ENCODE measurements at regions not wholly inside any gene's neighbourhood (a gene's known extent, or its start where the extent isn't known, plus 50 kb on each side); places are given as distances from the start of the nearest gene placed in this dataset.

DNA sequence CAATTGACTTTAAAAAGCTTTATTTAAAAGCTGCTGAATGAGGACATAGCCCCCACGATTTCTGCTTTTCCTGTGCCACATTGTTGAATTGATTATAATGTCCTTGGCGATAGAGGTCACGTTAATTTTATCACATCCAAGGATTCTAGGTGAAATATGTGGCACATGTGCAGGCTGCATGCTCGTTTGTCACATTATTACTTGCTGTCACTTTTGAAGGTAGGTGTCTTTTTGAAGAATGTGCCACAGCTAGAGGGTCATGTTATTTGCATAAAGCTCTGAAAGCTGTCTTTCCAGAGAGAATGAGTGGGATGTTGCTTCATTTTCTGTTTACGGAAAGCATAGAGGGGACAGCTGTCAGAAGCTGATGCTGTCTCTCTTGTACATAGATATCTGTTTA lies 927.6 kb upstream of the ATXN8OS start:
- DNase-seq = no peak
- Mint-ChIP-seq H3K27ac (no peak overlapping the region), H3K36me3 (ENCODE audit: low read depth) (no peaks in the 10 kb centered on the region), H3K4me3 (no peak overlapping the region), H3K27me3 (ENCODE audit: insufficient read depth) (no peaks in the 10 kb centered on the region), H3K4me1 (ENCODE audit: low read depth) (no peaks in the 10 kb centered on the region), H3K9me3 (peaks cover 23% of the 10 kb centered on the region)
- TF ChIP-seq CTCF (IDR thresholded peaks at IDR 0.05) = no peak

GRCh38 chr13:69178000-69178399 lies 929.6 kb upstream of the ATXN8OS start:
- no peaks in the 10 kb centered on the region for H3K4me1 Mint-ChIP-seq (ENCODE audit: low read depth)

DNA sequence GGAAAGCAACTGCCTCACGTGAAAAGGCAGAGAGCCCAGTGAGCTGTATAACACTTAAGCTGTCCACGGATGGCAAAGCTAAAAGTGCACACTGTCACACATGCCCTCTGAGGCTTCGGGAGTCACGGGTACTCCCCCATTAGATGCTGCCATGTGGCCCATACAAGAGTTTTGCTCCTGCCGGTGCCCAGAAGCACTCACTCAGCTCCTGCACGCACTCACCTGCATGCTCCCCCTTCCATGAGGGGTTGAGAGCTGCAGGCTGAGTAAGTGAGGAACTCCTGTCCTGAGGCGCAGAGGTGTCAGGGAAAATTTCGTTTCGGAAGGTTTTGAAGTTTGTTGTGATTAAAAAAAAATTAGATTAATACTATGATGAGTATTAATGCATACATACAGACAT lies 939.2 kb upstream of the ATXN8OS start:
- no peak overlapping the region for H3K27ac Mint-ChIP-seq
- peaks cover 4% of the 10 kb centered on the region; the same call in 1 of the 2 replicates for H3K9me3 Mint-ChIP-seq
- H3K4me3 Mint-ChIP-seq = no peak overlapping the region
- H3K36me3 Mint-ChIP-seq (ENCODE audit: low read depth) = no peaks in the 10 kb centered on the region
- no peaks in the 10 kb centered on the region for H3K4me1 Mint-ChIP-seq (ENCODE audit: low read depth)
- TF ChIP-seq CTCF (IDR thresholded peaks at IDR 0.05) = no peak
- no peaks in the 10 kb centered on the region; the same call in 1 of the 2 replicates for H3K27me3 Mint-ChIP-seq (ENCODE audit: insufficient read depth)
- no peak for DNase-seq

More at GRCh38 chr13:69178000-69178399, 929.6 kb upstream of the ATXN8OS start:
- no peak for TF ChIP-seq CTCF (IDR thresholded peaks at IDR 0.05)
- Mint-ChIP-seq H3K27me3 (ENCODE audit: insufficient read depth) (no peaks in the 10 kb centered on the region), H3K36me3 (ENCODE audit: low read depth) (no peaks in the 10 kb centered on the region), H3K4me3 (no peak overlapping the region), H3K9me3 (peaks cover 7% of the 10 kb centered on the region; the same call in 1 of the 2 replicates), H3K27ac (no peak overlapping the region)
- DNase-seq = no peak

GRCh38 chr13:69155136-69155535 lies 952.5 kb upstream of the ATXN8OS start:
- DNase-seq = no peak
- Mint-ChIP-seq H3K9me3 (peaks cover 14% of the 10 kb centered on the region; the same call in 1 of the 2 replicates), H3K27ac (no peak overlapping the region), H3K4me3 (no peak overlapping the region), H3K27me3 (ENCODE audit: insufficient read depth) (no peaks in the 10 kb centered on the region), H3K36me3 (ENCODE audit: low read depth) (no peaks in the 10 kb centered on the region), H3K4me1 (ENCODE audit: low read depth) (no peaks in the 10 kb centered on the region)
- TF ChIP-seq CTCF (IDR thresholded peaks at IDR 0.05) = no peak

DNA sequence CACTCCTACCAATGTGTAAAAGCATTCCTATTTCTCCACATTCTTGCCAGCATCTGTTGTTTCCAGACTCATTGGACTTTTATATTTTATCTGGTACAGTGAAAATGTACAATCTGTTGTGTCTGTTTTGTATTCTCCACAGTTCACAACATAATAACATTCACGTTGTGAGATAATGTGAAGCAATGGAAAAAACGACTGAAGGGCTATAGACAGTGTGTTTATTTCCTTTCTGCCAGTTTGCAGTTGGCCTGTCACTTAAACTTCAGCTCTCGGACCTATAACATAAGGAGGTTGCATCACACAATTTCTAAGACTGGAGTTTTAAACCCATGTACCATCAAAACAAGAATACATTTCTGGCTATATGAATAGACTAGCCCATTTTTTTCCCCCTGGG lies 965.5 kb upstream of the ATXN8OS start:
- Mint-ChIP-seq H3K9me3 (peaks cover 18% of the 10 kb centered on the region), H3K27me3 (ENCODE audit: insufficient read depth) (peaks cover 1% of the 10 kb centered on the region; the same call in 1 of the 2 replicates), H3K4me1 (ENCODE audit: low read depth) (no peaks in the 10 kb centered on the region), H3K36me3 (ENCODE audit: low read depth) (no peaks in the 10 kb centered on the region), H3K4me3 (no peak overlapping the region), H3K27ac (no peak overlapping the region)
- no peak for DNase-seq
- no peak for TF ChIP-seq CTCF (IDR thresholded peaks at IDR 0.05)

GRCh38 chr13:69124996-69125395 lies 982.6 kb upstream of the ATXN8OS start:
- H3K4me3 Mint-ChIP-seq = no peak overlapping the region
- no peaks in the 10 kb centered on the region for H3K4me1 Mint-ChIP-seq (ENCODE audit: low read depth)
- H3K36me3 Mint-ChIP-seq (ENCODE audit: low read depth) = 0 out of 2 replicates have a peak, but pooled peaks cover 3% of the 10 kb centered on the region
- peaks cover 48% of the 10 kb centered on the region for H3K9me3 Mint-ChIP-seq
- DNase-seq = no peak
- H3K27ac Mint-ChIP-seq = no peak overlapping the region
- no peak for TF ChIP-seq CTCF (IDR thresholded peaks at IDR 0.05)
- no peaks in the 10 kb centered on the region for H3K27me3 Mint-ChIP-seq (ENCODE audit: insufficient read depth)
